HEK293 (cell line): ENCODE measurements at regions not wholly inside any gene's neighbourhood (a gene's known extent, or its start where the extent isn't known, plus 50 kb on each side); places are given as distances from the start of the nearest gene placed in this dataset.
"Not testable (repeated sequence)": the region's sequence is repeated elsewhere in the genome, so short reads cannot be mapped to it uniquely, and the experiment has no call there.

Source experiments
- CTCF ChIA-PET: fragments of 350-600 bp; formaldehyde crosslinking; extraction: SDS; loops from one replicate; lab custom pipeline; 2021; ENCODE audit warnings: antibody characterized with exemption; lab: Yijun Ruan, JAX
- POLR2A ChIA-PET: fragments of 300-600 bp; formaldehyde crosslinking; extraction: SDS; loops from one replicate; lab custom pipeline; 2020; ENCODE audit warnings: antibody characterized with exemption, inconsistent platforms; lab: Yijun Ruan, JAX
- H3K27ac ChIP-seq: fragments of 200-500 bp; sonication (Bioruptor generic); 2 replicates; pipeline ENCODE4 v1.5.1; 2014; ENCODE audit warnings: low read depth, low read length, control low read depth, inconsistent platforms; ENCODE audit errors: extremely low read depth
- H3K36me3 ChIP-seq, 2 experiments: fragments of 200-500 bp in 1 of 2; sonication (Bioruptor generic) in 1 of 2; 1 replicate in 1 of 2; 2 replicates in 1 of 2; pipeline ENCODE4 v1.5.1; 2014 to 2017; ENCODE audit warnings: inconsistent platforms in 2 of 2, low read length in 2 of 2; ENCODE audit not compliant: control insufficient read depth in 2 of 2, insufficient read depth in 1 of 2
- H3K4me1 ChIP-seq: fragments of 200-500 bp; sonication (Bioruptor generic); 2 replicates; pipeline ENCODE4 v1.5.1; 2014; ENCODE audit warnings: mild to moderate bottlenecking, low read length, inconsistent platforms; ENCODE audit not compliant: control insufficient read depth, insufficient read depth
- H3K4me3 ChIP-seq: 2 replicates; pipeline ENCODE4 v1.5.1; 2011; ENCODE audit warnings: low read depth, mild to moderate bottlenecking, control low read depth, low read length, moderate library complexity
- H3K9me3 ChIP-seq: fragments of 200-500 bp; sonication (Bioruptor generic); 2 replicates; pipeline ENCODE4 v1.5.1; 2014; ENCODE audit warnings: low read depth, low read length, inconsistent platforms; ENCODE audit not compliant: control insufficient read depth, insufficient read depth
- GLIS1 ChIP-seq: fragments of 450-650 bp; formaldehyde crosslinking; IDR thresholded peaks from 2 replicates; pipeline ENCODE4 v1.5.1; 2016; ENCODE audit warnings: missing biosample characterization, missing genetic modification characterization
- KLF7 ChIP-seq: fragments of 450-650 bp; formaldehyde crosslinking; IDR thresholded peaks from 2 replicates; pipeline ENCODE4 v1.5.1; 2016; ENCODE audit warnings: missing biosample characterization, missing genetic modification characterization, borderline replicate concordance
- MEIS1 ChIP-seq: sonication (generic); formaldehyde crosslinking; IDR thresholded peaks from 2 replicates; pipeline ENCODE4 v1.8.1; 2022; ENCODE audit warnings: missing genetic modification reagents, mild to moderate bottlenecking, borderline replicate concordance
- OVOL3 ChIP-seq: fragments of 450-650 bp; formaldehyde crosslinking; IDR thresholded peaks from 2 replicates; pipeline ENCODE4 v1.5.1; 2016; ENCODE audit warnings: missing biosample characterization, missing genetic modification characterization
- PRDM4 ChIP-seq: fragments of 450-650 bp; formaldehyde crosslinking; IDR thresholded peaks from 2 replicates; pipeline ENCODE4 v1.5.1; 2017; ENCODE audit warnings: missing biosample characterization, missing genetic modification characterization
- SCRT1 ChIP-seq: fragments of 450-650 bp; formaldehyde crosslinking; IDR thresholded peaks from 2 replicates; pipeline ENCODE4 v1.5.1; 2016; ENCODE audit warnings: missing biosample characterization, missing genetic modification characterization, borderline replicate concordance
- SETDB1 ChIP-seq: IDR thresholded peaks from one replicate; pipeline ENCODE4 v1.6.1; 2017; ENCODE audit warnings: mild to moderate bottlenecking, low read length, moderate library complexity, mixed read lengths; ENCODE audit not compliant: insufficient read length
- ZFP3 ChIP-seq: fragments of 450-650 bp; formaldehyde crosslinking; IDR thresholded peaks from 2 replicates; pipeline ENCODE4 v1.5.1; 2016; ENCODE audit warnings: low read depth, missing biosample characterization, missing genetic modification characterization
- ZFP69B ChIP-seq: fragments of 450-650 bp; formaldehyde crosslinking; IDR thresholded peaks from 2 replicates; pipeline ENCODE4 v1.5.1; 2016; ENCODE audit warnings: missing biosample characterization, missing genetic modification characterization
- ZNF112 ChIP-seq: fragments of 450-650 bp; formaldehyde crosslinking; IDR thresholded peaks from 2 replicates; pipeline ENCODE4 v1.5.0; 2017; ENCODE audit warnings: missing biosample characterization, missing genetic modification characterization
- ZNF157 ChIP-seq: fragments of 450-650 bp; formaldehyde crosslinking; IDR thresholded peaks from 2 replicates; pipeline ENCODE4 v1.5.1; 2016; ENCODE audit warnings: missing biosample characterization, missing genetic modification characterization
- ZNF274 ChIP-seq, 2 experiments: fragments of 200-500 bp in 1 of 2; fragments of 450-650 bp in 1 of 2; sonication (Bioruptor generic) in 1 of 2; formaldehyde crosslinking in 1 of 2; IDR thresholded peaks; 2 replicates each; pipeline versions ENCODE4 v1.5.1 to v1.6.1; 2014 to 2016; ENCODE audit warnings: borderline replicate concordance in 1 of 2, inconsistent platforms in 1 of 2, low read length in 1 of 2, missing biosample characterization in 1 of 2, missing genetic modification characterization in 1 of 2
- ZNF280D ChIP-seq: fragments of 450-650 bp; formaldehyde crosslinking; IDR thresholded peaks from 2 replicates; pipeline ENCODE4 v1.5.1; 2016; ENCODE audit warnings: missing biosample characterization, missing genetic modification characterization
- ZNF302 ChIP-seq: fragments of 450-650 bp; formaldehyde crosslinking; IDR thresholded peaks from 2 replicates; pipeline ENCODE4 v1.5.1; 2016; ENCODE audit warnings: missing biosample characterization, missing genetic modification characterization, low read depth
- ZNF324 ChIP-seq: fragments of 450-650 bp; formaldehyde crosslinking; IDR thresholded peaks from 2 replicates; pipeline ENCODE4 v1.5.1; 2016; ENCODE audit warnings: missing biosample characterization, missing genetic modification characterization
- ZNF354C ChIP-seq: fragments of 450-650 bp; formaldehyde crosslinking; IDR thresholded peaks from 2 replicates; pipeline ENCODE4 v1.5.1; 2016; ENCODE audit warnings: missing biosample characterization, missing genetic modification characterization, low read depth, borderline replicate concordance
- ZNF362 ChIP-seq: fragments of 450-650 bp; formaldehyde crosslinking; IDR thresholded peaks from 2 replicates; pipeline ENCODE4 v1.5.1; 2016; ENCODE audit warnings: missing biosample characterization, missing genetic modification characterization
- ZNF37A ChIP-seq: fragments of 450-650 bp; IDR thresholded peaks from 2 replicates; pipeline ENCODE4 v1.5.1; 2018; ENCODE audit warnings: missing biosample characterization, missing genetic modification characterization
- ZNF473 ChIP-seq: fragments of 450-650 bp; formaldehyde crosslinking; IDR thresholded peaks from 2 replicates; pipeline ENCODE4 v1.5.1; 2017; ENCODE audit warnings: missing biosample characterization, missing genetic modification characterization
- ZNF555 ChIP-seq: fragments of 450-650 bp; formaldehyde crosslinking; conservative IDR thresholded peaks from 2 replicates; pipeline ENCODE4 v1.5.1; 2017; ENCODE audit warnings: missing biosample characterization, mild to moderate bottlenecking, missing genetic modification characterization, inconsistent platforms
- ZNF843 ChIP-seq: fragments of 450-650 bp; formaldehyde crosslinking; IDR thresholded peaks from 2 replicates; pipeline ENCODE4 v1.5.1; 2016; ENCODE audit warnings: missing biosample characterization, missing genetic modification characterization

GRCh38 chr4:64903986-64904385 is 494.7 kb upstream of the TECRL start (continued):
- TF ChIP-seq ZNF274 (IDR thresholded peaks at IDR 0.05; ENCODE audit: low read length) (no peak), ZNF274 (tag by site-specific recombination; IDR thresholded peaks at IDR 0.05; ENCODE audit: borderline replicate concordance) (no peak), ZNF37A (tag by site-specific recombination) (no peak), ZNF157 (tag by site-specific recombination) (no peak), ZNF843 (tag by site-specific recombination) (no peak), MEIS1 (CRISPR knock-in tag) (no peak), ZNF354C (tag by site-specific recombination) (no peak), ZNF362 (tag by site-specific recombination) (no peak), ZNF302 (tag by site-specific recombination) (no peak), ZNF280D (tag by site-specific recombination) (no peak), PRDM4 (no peak), ZNF112 (tag by site-specific recombination) (no peak), SETDB1 (no peak)

GRCh38 chr4:64899563-64899962 is 490.3 kb upstream of the TECRL start:
- Histone ChIP-seq H3K36me3 (no peaks in the 10 kb centered on the region), H3K9me3 (no peaks in the 10 kb centered on the region), H3K4me3 (no peak overlapping the region), H3K4me1 (no peaks in the 10 kb centered on the region), H3K27ac (no peak overlapping the region)
- TF ChIP-seq ZNF473 (tag by site-specific recombination) (no peak), ZNF324 (no peak), KLF7 (no peak), ZFP69B (tag by site-specific recombination) (no peak), OVOL3 (tag by site-specific recombination) (no peak), ZNF555 (tag by site-specific recombination) (no peak), ZNF112 (tag by site-specific recombination) (no peak), ZNF157 (tag by site-specific recombination) (no peak), ZFP3 (tag by site-specific recombination) (no peak), GLIS1 (tag by site-specific recombination) (no peak), SCRT1 (tag by site-specific recombination) (no peak)
- CTCF ChIA-PET = no interaction called here
- POLR2A ChIA-PET = no interaction called here

- POLR2A ChIA-PET, H3K4me1 ChIP-seq, H3K9me3 ChIP-seq, H3K27ac ChIP-seq, H3K4me3 ChIP-seq, CTCF ChIA-PET, H3K36me3 ChIP-seq: not testable (repeated sequence)
Measured at GRCh38 chr4:64899030-64899429, 489.8 kb upstream of the TECRL start.
